Loucy (cell line): ENCODE measurements at regions not wholly inside any gene's neighbourhood (a gene's known extent, or its start where the extent isn't known, plus 50 kb on each side); places are given as distances from the start of the nearest gene placed in this dataset.

ENCODE experiments used
- CTCF ChIP-seq: fragments of 200-600 bp; sonication (generic); conservative IDR thresholded peaks from 2 replicates; pipeline ENCODE4 v1.5.1; 2014; ENCODE audit warnings: mild to moderate bottlenecking, antibody characterized with exemption, low read length
- EZH2phosphoT487 ChIP-seq: fragments of 200-600 bp; IDR thresholded peaks from 2 replicates; pipeline ENCODE4 v1.6.1; 2018; ENCODE audit warnings: antibody characterized with exemption, mild to moderate bottlenecking, moderate library complexity, borderline replicate concordance

- TF ChIP-seq CTCF = no peak
- TF ChIP-seq EZH2phosphoT487 = no peak
These were observed 295.0 kb upstream of the KCNH8 start for GRCh38 chr3:18853269-18853668.
